ENCODE measurements at regions not wholly inside any gene's neighbourhood (a gene's known extent, or its start where the extent isn't known, plus 50 kb on each side); places are given as distances from the start of the nearest gene placed in this dataset.

- no peaks in the 10 kb centered on the region for H3K27me3 ChIP-seq (ENCODE audit: insufficient read depth)
- H3K27ac ChIP-seq (ENCODE audit: low read depth in 2 of 2, low read length in 1 of 2) = no peak overlapping the region
- no peak overlapping the region for H2AFZ ChIP-seq (ENCODE audit: low read depth)
- 0% methylated on average over 1 of the region's 1 CpG for WGBS (ENCODE audit: low lambda C conversion rate)
- no peaks in the 10 kb centered on the region for H3K36me3 ChIP-seq (replicated peaks in 1 of 2; ENCODE audit: control insufficient read depth in 1 of 2, insufficient read depth in 2 of 2, low read length in 1 of 2)
- H4K20me1 ChIP-seq (ENCODE audit: insufficient read depth) = no peaks in the 10 kb centered on the region
- no peak overlapping the region for H3K9ac ChIP-seq
- H3K4me2 ChIP-seq = no peak overlapping the region
- ChIA-PET CTCF (no interaction called here), POLR2A (no interaction called here)
- H3K4me1 ChIP-seq (ENCODE audit: control insufficient read depth in 1 of 2, insufficient read depth in 2 of 2, low read depth in 1 of 2, low read length in 1 of 2) = no peaks in the 10 kb centered on the region; a peak in 2 of 4 replicates
- DNase-seq = no peak
- no peaks in the 10 kb centered on the region for H3F3A ChIP-seq (replicated peaks; ENCODE audit: insufficient read depth)
- TF ChIP-seq MAX (IDR thresholded peaks at IDR 0.05; ENCODE audit: low read depth) = no peak
- TF ChIP-seq GABPA (IDR thresholded peaks at IDR 0.05; ENCODE audit: low read depth) = no peak
- TF ChIP-seq, protein P1, sequence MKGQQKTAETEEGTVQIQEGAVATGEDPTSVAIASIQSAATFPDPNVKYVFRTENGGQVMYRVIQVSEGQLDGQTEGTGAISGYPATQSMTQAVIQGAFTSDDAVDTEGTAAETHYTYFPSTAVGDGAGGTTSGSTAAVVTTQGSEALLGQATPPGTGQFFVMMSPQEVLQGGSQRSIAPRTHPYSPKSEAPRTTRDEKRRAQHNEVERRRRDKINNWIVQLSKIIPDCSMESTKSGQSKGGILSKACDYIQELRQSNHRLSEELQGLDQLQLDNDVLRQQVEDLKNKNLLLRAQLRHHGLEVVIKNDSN (IDR thresholded peaks at IDR 0.05; ENCODE audit: borderline replicate concordance, low read depth) = no peak
- TF ChIP-seq PBX3 (IDR thresholded peaks at IDR 0.05) = no peak
- no peak for TF ChIP-seq GATA2 (CRISPR knock-in tag; IDR thresholded peaks at IDR 0.05)
- TF ChIP-seq POLR2AphosphoS5 (IDR thresholded peaks at IDR 0.05; ENCODE audit: low read depth, low read length) = no peak
- TF ChIP-seq FOXM1 (IDR thresholded peaks at IDR 0.05; ENCODE audit: low read depth) = no peak
- TF ChIP-seq ZBTB33 (IDR thresholded peaks at IDR 0.05; ENCODE audit: borderline replicate concordance, low read depth) = no peak
- TF ChIP-seq YY1 (IDR thresholded peaks at IDR 0.05; ENCODE audit: low read depth) = no peak
- no peak for TF ChIP-seq EZH2phosphoT487 (IDR thresholded peaks at IDR 0.05; ENCODE audit: borderline replicate concordance, low read depth)
- TF ChIP-seq TEAD4 (IDR thresholded peaks at IDR 0.05; ENCODE audit: borderline replicate concordance, insufficient read depth) = no peak
- no peak for TF ChIP-seq USF2 (IDR thresholded peaks at IDR 0.05; ENCODE audit: borderline replicate concordance, low read depth, low read length)
- TF ChIP-seq JUND (IDR thresholded peaks at IDR 0.05) = no peak
- no peak for TF ChIP-seq FOSL2 (IDR thresholded peaks at IDR 0.05; ENCODE audit: borderline replicate concordance, low read depth)
- no peak for TF ChIP-seq NFIC (IDR thresholded peaks at IDR 0.05; ENCODE audit: borderline replicate concordance)
- TF ChIP-seq ELF1 (IDR thresholded peaks at IDR 0.05) = no peak
- no peak for TF ChIP-seq SIN3A (IDR thresholded peaks at IDR 0.05; ENCODE audit: borderline replicate concordance, low read depth, low read length)
- TF ChIP-seq CTCF (IDR thresholded peaks at IDR 0.05) = no peak
- TF ChIP-seq SMC3 (IDR thresholded peaks at IDR 0.05; ENCODE audit: low read depth, low read length) = no peak
- H3K4me3 ChIP-seq (ENCODE audit: low read depth in 2 of 2, low read length in 1 of 2) = no peak overlapping the region
- H3K79me2 ChIP-seq (ENCODE audit: insufficient read depth) = no peaks in the 10 kb centered on the region
- no peaks in the 10 kb centered on the region for H3K9me3 ChIP-seq
- no peaks in the 10 kb centered on the region for H3K9me2 ChIP-seq
These were observed 1009.5 kb downstream of the NAALADL2 start for GRCh38 chr3:175868626-175869025.

All from SK-N-SH (cell line).